ENCODE measurements at regions not wholly inside any gene's neighbourhood (a gene's known extent, or its start where the extent isn't known, plus 50 kb on each side); places are given as distances from the start of the nearest gene placed in this dataset.
"Not testable (repeated sequence)": the region's sequence is repeated elsewhere in the genome, so short reads cannot be mapped to it uniquely, and the experiment has no call there.

DNA sequence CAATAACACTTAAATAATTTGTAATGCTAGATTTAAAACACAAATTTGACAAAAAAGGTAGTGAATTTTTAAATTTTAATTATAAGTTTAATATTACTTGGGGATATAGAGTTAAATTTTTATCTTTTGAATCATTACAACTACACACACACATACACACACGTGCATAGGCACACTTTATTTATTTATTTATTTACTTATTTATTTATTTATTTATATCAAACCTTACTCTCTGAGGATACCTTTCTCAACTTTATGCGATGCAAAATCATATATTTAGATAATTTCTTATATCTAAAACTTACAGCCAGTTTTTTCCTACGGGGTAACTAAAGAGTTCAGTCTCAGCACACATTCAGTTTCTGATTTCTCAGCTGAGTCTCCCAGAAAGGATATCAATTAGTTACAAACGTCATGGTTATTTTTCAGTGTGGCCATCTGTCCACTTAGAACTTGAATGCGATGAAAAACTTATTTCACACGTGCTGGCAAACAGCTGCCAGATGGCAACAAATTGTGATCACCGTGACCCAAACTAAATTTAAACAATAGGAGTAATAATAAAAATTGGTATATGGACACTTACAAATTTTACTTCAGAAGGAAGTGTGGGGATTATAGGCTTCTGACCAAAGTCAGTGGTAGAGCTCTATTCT, 683.1 kb upstream of the PRR20A start:
- no peak for DNase-seq (ENCODE audit: low read depth)

DNA sequence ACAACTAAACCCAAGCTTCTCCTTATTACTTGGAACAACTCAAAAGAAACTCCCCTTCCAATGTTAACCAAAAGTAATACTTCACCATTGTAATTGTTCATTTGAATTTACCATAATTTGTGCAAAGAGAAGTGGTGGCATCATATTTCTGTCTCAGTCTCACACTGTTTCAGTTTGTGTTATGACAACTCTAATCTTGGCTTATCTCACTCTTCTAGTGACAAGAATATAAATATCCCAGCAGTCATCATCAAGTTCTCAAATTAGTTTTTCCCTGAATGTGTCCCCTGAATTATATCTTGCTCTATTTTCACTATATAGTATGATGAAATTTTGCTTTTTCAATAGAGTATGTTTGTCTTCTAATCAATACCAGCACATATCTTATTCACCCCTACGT, 681.4 kb upstream of the PRR20A start:
- no peak for DNase-seq (ENCODE audit: low read depth)

DNA sequence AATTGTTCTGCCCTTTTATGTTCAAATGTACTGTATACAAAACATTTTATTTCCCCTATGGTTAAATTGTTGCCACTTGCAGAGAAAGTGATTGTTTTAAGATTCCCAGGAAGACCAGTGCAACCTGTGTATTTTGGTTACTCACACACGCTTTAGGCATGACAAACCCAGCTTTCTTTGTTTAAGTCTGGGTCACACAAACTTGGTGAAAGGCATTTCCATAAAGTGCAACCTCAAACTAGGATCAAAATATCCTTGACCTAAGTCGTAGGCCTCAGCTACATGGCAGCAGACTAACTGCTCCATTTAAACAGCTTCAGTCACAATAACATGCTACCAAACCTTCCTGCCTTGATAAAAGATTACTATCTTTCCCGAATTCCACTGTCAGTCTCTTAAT, 639.0 kb upstream of the PRR20A start:
- DNase-seq (ENCODE audit: low read depth): no peak

DNA sequence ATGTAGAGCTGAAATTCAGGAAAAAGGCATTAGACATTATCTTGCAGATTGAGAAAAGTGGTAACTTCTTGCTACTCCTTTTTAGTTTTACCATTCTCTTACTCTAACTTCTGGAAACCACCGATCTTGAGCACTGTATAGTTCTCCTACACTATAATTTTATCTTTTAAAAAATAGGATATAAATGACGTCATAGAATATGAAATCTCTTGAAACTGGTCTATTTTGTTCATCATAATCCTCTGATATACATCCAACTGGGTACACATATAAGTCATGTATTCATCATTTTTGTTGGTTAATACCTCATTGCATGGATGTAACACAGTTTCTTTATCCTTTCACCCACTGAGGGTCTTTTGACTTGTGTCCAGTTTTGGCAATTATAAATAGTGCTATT, 629.9 kb upstream of the PRR20A start:
- DNase-seq (ENCODE audit: low read depth): no peak

DNA sequence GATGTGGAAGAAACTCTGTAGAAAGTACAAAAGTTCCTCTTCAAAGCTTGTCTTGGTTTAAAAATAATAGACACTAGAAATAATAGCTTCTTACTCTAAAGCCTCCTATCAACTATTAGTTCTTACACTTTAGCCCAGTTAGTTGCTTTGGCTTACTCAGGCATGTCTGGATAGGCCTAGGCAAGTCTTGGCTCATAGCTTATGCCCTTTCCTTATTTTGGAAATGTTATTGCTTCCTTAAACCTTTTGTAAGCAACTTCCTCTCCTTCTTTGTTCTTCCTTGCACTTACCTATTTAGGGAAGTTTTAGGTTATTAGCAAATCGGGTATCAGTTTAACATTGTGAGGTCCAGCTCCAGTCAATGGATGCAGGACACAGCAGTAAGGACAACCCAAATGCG, 628.4 kb upstream of the PRR20A start:
- not testable (repeated sequence) for DNase-seq (ENCODE audit: low read depth)

DNA sequence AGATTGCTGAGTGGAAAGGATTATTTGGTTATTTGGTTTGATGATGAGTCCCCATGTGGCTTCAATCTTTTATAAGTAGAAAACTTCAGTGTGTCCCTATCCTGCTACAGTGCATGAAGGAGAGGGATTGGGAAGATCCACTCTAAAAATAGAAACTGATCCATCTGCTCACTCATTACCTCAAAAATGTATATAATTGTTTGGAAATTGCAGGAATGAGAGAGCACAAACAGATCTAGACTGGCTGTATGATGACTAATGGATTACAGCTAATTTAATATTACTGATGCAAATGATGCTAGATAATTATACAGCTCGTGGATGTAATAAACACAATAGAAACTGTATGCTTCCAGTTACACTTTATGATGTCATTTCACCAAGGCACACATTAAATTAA, 625.3 kb upstream of the PRR20A start:
- no peak for DNase-seq (ENCODE audit: low read depth)

DNA sequence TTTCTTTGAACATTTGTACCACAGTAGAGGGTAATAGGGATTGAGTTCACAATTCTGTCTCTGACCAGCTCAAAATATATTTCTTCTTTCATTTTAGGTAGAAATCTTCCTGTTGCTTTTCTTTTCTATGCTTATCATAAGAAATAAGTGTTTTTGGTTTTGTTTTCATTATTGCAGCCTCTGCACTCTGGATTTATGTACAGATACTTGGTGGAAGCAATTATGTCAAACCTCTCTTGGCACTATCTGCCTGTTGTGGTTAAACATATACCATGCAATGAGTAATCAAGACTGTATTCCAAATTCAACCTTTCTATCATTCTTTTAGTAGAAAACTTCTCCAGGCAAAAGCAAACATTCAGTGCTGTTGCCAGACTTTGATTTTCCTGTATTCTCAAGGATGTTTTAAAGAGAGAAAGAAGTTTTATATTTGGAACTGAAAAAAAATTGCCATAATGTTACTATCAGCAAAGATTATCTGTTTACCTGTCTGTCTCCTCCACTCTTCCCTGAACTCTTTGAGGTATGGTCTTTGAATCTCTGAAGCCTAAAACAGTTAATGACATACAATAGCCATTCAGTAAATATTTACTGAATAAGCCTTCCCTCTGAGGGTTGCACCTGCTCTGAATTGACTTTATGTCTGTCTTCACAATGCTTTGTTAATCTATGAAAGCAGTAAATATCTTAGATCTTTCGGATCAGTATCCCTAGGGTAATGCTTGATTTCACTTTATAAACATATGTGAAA, 612.5 kb upstream of the PRR20A start:
- no peak for DNase-seq (ENCODE audit: low read depth)

DNA sequence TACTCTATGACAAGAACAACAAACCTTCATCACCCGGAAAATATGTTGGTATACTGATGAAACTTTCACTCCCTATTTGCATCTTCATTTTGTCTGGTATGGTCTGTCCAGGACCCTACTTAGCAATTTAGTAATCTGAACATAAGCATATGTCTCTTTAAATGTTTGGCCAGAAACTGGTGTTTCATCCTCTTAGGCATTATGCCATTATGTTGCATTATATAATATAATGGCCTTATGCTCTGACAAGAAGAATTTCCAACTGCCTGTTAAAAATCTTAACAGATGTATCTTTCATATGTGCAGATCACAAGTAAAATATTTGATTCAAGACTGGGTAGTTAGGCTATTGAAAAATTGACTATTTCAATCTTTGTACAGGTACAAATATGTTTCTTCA, 610.6 kb upstream of the PRR20A start:
- no peak for DNase-seq (ENCODE audit: low read depth)

DNA sequence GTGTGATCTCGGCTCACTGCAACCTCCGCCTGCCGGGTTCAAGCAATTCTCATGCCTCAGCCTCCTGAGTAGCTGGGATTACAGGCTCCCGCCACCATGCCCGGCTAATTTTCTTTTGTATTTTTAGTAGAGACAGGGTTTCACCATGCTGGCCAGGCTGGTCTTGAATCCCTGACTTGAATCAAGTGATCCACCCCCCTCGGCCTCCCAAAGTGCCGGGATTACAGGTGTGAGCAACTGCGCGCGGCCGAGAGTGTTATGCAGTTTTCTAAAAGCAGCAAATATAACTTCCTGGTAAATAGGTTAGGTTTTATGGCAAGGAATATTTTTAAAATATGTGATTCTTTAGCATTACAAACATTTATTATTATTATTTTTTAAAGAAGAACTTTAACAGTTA, 592.8 kb upstream of the PRR20A start:
- DNase-seq (ENCODE audit: low read depth): not testable (repeated sequence)

DNA sequence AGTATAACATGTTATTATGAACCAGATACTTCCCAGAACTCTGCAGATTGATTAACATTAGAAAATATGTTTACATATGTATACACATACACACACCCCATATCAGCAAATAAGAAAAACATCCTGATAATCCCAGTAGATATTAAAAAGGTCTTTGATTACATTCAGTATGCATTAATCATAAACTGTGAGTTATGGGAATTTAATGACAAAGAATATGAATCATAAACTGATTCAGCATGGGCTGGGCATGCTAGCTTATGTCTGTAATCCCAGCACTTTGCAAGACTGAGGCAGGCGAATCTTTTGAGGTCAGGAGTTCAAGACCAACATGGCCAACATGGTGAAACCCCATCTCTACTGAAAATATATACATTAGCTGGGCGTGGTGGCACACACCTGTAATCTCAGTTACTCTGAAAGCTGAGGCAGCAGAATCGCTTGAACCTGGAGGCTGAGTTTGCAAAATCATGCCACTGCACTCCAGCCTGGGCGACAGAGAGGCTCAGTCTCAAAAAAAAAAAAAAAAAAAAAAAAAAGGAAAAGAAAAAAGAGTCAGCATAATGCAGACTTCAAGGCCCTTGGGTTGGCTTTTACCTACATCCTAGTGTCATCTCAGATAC, 581.9 kb upstream of the PRR20A start:
- DNase-seq (ENCODE audit: low read depth): no peak

DNA sequence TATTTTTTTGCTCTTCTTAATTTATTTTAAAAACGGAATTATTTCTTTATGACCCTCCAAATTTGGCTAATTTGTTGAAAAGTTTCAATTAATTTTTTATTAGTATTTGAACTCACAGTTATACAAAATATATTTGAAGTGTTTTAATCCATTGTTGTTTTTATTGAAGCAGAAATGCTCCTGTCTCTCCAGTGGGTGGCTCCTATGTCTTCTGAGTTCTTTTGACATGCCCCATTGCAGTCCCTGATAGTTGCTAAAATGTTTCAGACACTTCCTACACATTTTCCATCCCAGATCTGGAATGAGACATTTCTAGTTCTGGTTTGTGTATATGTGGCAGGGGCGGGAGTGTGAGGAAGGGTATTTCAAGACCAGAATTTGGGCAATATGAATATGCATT, 579.4 kb upstream of the PRR20A start:
- DNase-seq (ENCODE audit: low read depth): peak; percentile 2

DNA sequence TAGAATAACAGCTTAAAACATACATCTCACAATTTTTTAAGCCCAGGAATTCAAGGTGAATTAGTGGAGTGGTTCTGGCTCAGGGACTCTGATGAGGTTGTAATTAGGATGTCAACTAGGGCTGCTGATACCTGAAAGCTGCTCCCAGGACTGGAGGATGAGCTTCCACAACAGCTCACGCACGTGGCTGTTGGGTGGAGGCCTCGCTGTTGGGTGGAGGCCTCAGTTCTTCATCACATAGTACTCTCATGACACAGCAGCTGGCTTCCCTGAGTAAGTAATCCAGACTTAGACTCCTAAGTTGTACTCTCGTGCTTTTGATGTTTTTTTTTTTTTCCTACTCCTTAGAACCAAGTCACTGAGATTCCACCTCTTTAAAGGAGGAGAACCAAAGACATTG, 577.1 kb upstream of the PRR20A start:
- DNase-seq (ENCODE audit: low read depth): no peak

DNA sequence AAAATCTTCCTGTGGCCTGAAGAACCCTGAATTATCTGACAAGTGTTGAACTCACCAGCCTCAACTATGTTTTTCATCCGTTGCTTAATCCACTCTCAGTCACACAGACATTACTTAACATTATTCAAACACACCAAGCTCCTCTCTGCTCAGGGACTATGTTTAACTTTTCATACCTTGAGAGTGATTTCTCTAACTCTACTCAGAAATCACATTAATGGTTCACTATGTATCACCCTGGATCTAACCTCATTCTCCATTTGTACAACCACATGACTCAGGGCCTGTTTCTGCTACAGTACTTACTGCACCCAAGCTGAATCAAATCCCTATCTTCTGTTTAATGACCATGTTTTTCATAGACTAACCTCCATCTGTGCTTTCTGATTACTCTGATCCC, 553.7 kb upstream of the PRR20A start:
- DNase-seq (ENCODE audit: low read depth): no peak

DNA sequence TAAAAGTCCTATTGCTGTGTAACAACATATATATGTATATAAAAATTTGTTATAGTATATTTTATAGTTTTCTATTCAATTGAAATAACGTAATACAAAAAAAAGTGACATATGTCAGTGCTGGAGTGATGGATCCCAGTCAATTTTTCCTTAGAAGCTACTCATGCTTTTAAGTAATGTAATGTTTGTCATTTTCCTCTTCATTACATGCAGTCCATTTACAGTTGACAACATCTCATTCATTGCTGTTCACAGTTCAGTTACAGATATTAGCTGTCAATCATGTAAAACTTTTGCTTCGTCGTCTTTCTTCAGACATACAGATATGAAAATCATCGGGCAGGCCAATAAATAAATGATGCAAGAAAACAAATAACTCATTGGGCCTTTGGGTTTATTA, 525.1 kb upstream of the PRR20A start:
- DNase-seq (ENCODE audit: low read depth): no peak

DNA sequence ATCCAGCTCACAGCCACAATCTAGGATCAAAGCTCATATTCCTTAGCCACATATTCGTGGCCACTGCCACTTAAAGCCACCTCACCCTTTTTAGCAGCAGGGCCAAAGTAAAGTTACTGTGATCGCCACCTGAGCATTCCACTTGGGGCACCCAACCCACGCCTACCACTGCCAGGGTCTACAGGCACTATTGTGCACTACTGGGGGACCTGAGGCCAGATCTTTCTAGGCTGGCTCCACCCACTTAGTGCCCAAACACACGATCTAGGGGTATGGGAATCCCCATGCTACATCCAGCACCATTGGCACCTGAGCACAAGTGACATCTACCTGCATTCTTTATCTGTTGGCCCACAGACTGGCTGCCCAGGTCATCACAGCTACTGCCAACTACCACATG, 517.9 kb upstream of the PRR20A start:
- DNase-seq (ENCODE audit: low read depth): no peak

DNA sequence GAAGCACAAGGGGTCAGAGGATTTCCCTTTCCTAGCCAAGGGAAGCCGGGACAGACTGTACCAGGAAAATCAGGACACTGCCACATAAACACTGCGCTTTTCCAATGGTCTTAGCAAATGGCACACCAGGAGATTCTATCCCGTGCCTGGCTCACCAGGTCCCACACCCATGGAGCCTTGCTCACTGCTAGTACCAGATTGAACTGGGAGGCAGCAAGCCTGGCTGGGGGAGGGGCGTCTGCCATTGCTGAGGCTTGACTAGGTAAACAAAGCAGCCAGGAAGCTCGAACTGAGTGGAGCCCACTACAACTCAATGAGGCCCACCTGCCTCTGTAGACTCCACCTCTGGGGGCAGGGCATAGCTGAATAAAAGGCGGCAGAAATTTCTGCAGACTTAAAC, 511.8 kb upstream of the PRR20A start:
- not testable (repeated sequence) for DNase-seq (ENCODE audit: low read depth)

DNA sequence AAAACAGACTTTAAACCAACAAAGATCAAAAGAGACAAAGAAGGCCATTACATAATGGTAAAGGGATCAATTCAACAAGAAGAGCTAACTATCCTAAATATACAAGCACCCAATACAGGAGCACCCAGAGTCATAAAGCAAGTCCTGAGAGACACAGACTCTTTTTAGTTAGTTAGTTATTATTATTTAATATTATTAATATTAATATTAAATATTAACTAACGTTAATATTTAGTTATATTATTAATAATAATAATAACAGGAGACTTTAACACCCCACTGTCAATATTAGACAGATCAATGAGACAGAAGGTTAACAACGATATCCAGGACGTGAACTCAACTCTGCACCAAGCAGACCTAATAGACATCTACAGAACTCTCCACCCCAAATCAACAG, 509.7 kb upstream of the PRR20A start:
- DNase-seq (ENCODE audit: low read depth): not testable (repeated sequence)

DNA sequence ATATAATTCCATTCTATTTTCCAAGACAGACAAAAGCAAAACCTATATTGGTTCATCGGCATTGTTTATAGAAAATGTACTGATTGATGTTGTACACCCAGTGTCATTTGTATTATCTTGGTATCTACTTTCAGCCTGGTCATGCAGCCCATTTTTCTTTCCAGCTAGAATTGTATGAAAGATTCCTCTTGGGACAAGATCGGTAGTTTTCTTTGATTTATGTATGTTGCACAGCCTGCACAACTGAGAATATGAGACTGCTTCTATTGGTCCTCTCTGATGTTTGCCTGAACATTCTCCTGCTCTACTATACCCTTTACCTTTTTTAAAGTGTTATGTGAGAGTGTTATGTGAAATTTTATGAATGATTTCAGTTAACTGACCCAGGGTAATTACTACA, 487.7 kb upstream of the PRR20A start:
- no peak for DNase-seq (ENCODE audit: low read depth)

DNA sequence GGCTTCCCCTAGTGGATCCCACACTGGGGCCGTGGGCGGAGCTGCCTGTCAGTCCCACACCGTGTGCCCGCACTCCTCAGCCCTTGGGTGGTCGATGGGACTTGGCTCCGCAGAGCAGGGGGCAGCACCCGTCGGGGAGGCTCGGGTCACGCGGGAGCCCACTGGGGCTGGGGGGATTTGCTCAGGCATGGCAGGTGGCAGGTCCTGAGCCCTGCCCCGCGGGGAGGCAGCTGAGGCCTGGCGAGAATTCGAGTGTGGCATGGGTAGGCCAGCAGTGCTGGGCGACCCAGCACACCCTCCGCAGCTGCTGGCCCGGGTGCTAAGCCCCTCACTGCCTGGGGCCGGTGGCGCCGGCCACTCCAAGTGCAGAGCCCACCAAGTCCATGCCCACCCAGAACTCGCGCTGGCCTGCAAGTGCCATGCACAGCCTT, 481.7 kb upstream of the PRR20A start:
- no peak for DNase-seq (ENCODE audit: low read depth)

DNA sequence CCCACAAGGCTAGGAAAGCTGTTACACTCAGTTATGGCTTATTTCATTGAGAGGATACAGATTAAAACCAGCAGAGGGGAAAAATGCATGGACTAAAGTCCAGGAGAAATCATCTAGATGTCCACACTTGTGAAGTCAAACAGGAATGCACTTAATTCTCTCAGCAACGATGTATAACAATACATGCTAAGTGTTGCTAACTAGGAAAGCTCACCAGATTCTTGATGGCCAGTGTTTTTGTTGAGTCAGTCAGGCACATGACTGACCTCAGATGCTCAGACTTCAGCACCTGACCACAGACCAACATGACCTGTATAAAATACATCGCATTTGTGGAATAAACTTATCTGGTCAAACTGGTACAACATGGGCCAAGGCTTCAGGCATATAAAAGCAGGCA, 470.2 kb upstream of the PRR20A start:
- DNase-seq (ENCODE audit: low read depth): no peak

DNA sequence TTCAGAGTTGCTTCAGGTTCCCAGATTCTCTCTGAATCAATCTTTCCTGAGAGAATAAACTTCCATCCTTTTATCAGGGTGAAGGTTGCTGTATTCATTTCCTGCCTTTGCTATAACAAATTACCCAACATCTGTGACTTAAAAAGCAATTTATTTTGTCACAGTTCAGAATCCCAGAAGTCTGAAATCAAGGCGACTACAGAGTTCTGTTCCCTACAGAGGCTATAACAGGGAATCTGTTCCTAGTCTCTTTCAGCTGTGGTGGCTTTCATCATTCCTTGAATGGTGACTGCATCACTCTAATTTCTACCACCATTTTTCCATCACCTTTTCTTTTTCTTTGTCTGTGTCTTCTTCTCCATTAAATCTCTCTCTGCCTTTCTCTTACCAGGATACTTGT, 459.3 kb upstream of the PRR20A start:
- no peak for DNase-seq (ENCODE audit: low read depth)

DNA sequence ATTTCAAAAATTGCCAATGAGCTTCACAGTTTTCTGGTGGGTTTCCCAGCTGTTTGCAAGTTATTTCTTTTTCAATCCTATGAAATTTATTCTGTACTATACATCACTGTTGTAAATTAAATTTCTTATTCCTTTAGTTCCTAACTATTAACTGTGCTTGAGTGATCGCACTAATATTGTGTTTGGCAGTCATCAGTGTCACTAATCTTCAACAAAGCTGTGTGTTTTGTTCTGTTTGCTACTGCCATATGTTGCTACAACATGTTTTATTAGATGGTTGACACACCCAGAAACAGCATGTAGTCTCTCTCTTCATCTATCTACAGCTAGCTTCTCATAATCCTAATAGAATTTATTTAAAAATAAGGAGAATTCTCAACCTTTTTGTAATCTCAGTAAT, 453.6 kb upstream of the PRR20A start:
- DNase-seq (ENCODE audit: low read depth): no peak

DNA sequence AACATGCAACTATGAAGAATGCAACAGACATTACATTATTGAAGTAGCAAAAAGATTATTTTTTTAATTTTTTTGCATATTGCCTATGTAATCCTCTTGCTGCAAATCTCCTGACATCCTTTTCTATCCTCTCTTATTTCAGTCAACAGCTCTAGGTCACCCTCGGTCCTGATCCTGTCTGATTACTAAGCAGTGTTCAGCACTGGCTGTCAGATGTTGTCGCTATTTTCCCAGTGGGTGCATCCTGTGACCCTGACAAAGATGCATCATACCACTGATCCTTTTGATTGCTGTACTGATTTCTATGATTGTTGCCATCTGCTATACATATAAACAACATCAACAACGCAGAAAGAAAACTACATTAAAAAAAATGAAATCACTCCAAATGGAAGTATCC, 443.7 kb upstream of the PRR20A start:
- DNase-seq (ENCODE audit: low read depth): no peak

DNA sequence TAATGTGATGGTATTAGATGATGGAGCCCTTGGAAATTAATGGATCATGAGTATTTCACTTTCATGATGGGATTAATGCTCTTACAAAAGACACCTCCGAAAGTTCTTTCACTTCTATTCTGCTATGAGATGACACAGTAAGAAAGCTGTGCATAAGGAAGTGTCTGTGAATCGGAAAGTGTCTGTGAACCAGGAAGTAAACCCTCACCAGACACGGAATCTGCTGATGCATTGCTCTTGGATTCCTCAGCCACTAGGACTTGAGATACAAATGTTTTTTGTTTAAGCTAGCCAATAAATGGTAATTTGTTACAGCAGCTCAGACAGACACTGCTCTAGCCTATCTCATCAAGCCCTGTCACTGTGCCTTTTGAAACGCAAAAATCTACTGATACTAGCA, 440.4 kb upstream of the PRR20A start:
- no peak for DNase-seq (ENCODE audit: low read depth)

Data from CMK (cell line).